Body of pancreas (tissue), 4 donors: ENCODE measurements at regions not wholly inside any gene's neighbourhood (a gene's known extent, or its start where the extent isn't known, plus 50 kb on each side); places are given as distances from the start of the nearest gene placed in this dataset.

Experiments used
- ATAC-seq: fragments of 150-250 bp; one replicate; pipeline ENCODE4 v1.9.1; 2016
- DNase-seq, 4 donors: peaks; one replicate each; pipeline ENCODE4 v3.0.0-alpha.2; 2019
- H3K27ac ChIP-seq, 4 donors: fragments of 200-600 bp; sonication (generic); 1 replicate in 3 of 4; 2 replicates in 1 of 4; pipeline versions ENCODE4 v1.5.1 to v1.6.1; 2016 to 2019; ENCODE audit warnings: mild to moderate bottlenecking in 1 of 4, mixed read lengths in 1 of 4, moderate library complexity in 1 of 4
- H3K27me3 ChIP-seq, 2 donors: fragments of 200-600 bp; sonication (generic); one replicate each; pipeline ENCODE4 v1.6.0; 2016; ENCODE audit warnings: mild to moderate bottlenecking in 1 of 2
- H3K36me3 ChIP-seq, 2 donors: fragments of 200-600 bp; sonication (generic); replicated peaks in 1 of 2; 2 replicates each; pipeline ENCODE4 v1.5.1; 2016; ENCODE audit warnings: low read depth in 2 of 2; ENCODE audit not compliant: insufficient read depth in 1 of 2
- H3K4me1 ChIP-seq: fragments of 200-600 bp; sonication (generic); one replicate; pipeline ENCODE4 v1.6.0; 2016
- H3K4me3 ChIP-seq, 2 donors: fragments of 200-600 bp; sonication (generic); 1 replicate in 1 of 2; 2 replicates in 1 of 2; pipeline ENCODE4 v1.5.1; 2016 to 2019
- H3K9me3 ChIP-seq, 3 donors: fragments of 200-600 bp; sonication (generic); 1 replicate in 2 of 3; 2 replicates in 1 of 3; pipeline ENCODE4 v1.5.1; 2016
- POLR2A ChIP-seq, 3 donors: fragments of 450-650 bp; IDR thresholded peaks; one replicate each; pipeline ENCODE4 v1.6.1; 2016; ENCODE audit warnings: antibody characterized with exemption in 3 of 3, mild to moderate bottlenecking in 2 of 3
- WGBS, 2 donors: methylation state at CpG; one replicate each; pipeline ENCODE4 v1.1.5; 2017; 5-methylcytosine and 5-hydroxymethylcytosine counted together
- intact Hi-C: fragments of 100-400 bp; cut with DNase I; formaldehyde crosslinking; loops from one replicate; pipeline ENCODE4 v1.15.1; 2023
- TF ChIP-seq, protein P1 (sequence below), 7 experiments: fragments of 450-650 bp in 4 of 7; fragments of 200-600 bp in 3 of 7; sonication (generic) in 3 of 7; IDR thresholded peaks; one replicate each; pipeline ENCODE4 v1.5.1; 2016 to 2019; ENCODE audit warnings: antibody characterized with exemption in 7 of 7

DNA sequence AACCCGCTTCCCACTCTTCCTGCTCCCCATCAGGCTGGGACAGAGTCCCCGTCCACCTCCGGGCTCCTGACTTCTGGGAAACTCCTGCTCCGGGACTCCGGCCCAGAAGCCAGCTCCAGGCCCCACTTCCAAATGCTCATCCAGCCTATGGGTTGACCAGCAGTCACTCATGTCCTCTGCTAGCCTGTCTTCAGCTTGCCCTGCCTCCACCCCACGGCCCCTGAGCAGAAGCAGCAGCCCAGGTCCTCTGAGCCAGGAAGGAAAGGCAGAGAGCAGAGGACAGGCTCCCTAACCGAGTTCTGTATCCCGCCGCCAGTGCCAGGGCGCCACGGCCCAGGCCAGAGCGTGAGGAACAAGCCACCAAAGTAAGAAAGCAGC lies 86.4 kb upstream of the ID2 start:
- H3K27me3 ChIP-seq: no peaks in the 10 kb centered on the region
- ATAC-seq: no peak
- no peaks in the 10 kb centered on the region for H3K9me3 ChIP-seq
- 84 to 90% methylated on average over 12 of the region's 12 CpGs for WGBS, 2 donors
- TF ChIP-seq, protein P1, sequence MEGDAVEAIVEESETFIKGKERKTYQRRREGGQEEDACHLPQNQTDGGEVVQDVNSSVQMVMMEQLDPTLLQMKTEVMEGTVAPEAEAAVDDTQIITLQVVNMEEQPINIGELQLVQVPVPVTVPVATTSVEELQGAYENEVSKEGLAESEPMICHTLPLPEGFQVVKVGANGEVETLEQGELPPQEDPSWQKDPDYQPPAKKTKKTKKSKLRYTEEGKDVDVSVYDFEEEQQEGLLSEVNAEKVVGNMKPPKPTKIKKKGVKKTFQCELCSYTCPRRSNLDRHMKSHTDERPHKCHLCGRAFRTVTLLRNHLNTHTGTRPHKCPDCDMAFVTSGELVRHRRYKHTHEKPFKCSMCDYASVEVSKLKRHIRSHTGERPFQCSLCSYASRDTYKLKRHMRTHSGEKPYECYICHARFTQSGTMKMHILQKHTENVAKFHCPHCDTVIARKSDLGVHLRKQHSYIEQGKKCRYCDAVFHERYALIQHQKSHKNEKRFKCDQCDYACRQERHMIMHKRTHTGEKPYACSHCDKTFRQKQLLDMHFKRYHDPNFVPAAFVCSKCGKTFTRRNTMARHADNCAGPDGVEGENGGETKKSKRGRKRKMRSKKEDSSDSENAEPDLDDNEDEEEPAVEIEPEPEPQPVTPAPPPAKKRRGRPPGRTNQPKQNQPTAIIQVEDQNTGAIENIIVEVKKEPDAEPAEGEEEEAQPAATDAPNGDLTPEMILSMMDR (IDR thresholded peaks at IDR 0.05): no peak
- no peak for TF ChIP-seq POLR2A (IDR thresholded peaks at IDR 0.05)
- H3K27ac ChIP-seq: no peak overlapping the region
- intact Hi-C loops: no loop called here
- H3K36me3 ChIP-seq: no peaks in the 10 kb centered on the region
- H3K4me3 ChIP-seq: no peak overlapping the region
- H3K4me1 ChIP-seq: no peaks in the 10 kb centered on the region
- DNase-seq: no peak

DNA sequence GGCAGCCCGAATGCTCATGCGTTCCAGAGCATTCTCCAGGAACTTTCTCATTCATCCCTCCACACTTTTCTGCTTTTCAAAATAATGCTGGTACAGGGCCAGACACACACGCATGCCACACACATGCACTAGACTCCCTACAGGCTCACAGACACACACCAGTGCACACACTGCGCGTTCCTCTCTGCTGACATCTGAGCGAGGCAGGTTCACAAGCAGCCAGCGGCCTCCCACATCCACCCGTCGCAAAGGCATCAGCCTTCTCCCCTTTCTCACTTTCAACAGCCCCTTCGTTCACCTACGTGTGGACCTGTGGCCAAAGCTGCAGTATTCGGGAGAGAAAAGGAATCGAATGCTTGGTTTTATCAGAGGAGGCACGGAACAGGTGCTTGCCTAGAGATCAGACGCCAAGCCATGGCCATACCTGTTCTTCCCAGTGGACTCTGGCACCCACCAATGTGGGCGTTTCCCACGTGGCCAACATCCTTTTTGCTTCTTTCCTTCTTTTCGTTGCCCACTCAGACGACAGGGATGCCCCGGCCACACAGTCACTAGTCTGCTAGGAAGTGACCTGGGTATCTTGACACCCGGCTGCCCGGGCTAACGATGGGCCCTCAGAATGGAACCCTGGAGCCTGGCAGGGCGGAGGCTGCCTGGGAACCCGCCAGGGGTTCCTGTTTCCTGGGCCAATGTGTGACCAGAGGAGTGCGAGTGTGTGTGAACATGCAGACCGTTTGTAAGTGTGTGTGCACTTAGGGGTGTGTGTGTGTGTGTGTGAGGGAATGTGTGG lies 85.8 kb upstream of the ID2 start:
- intact Hi-C loops: no loop called here
- H3K27ac ChIP-seq: no peak overlapping the region
- no peaks in the 10 kb centered on the region for H3K27me3 ChIP-seq
- no peak for DNase-seq
- no peak for ATAC-seq
- H3K36me3 ChIP-seq: no peaks in the 10 kb centered on the region
- no peak overlapping the region for H3K4me3 ChIP-seq
- no peak for TF ChIP-seq POLR2A (IDR thresholded peaks at IDR 0.05)
- TF ChIP-seq, protein P1 (IDR thresholded peaks at IDR 0.05): no peak
- 79 to 82% methylated on average over 27 of the region's 27 CpGs for WGBS, 2 donors
- H3K4me1 ChIP-seq: no peaks in the 10 kb centered on the region
- no peaks in the 10 kb centered on the region for H3K9me3 ChIP-seq

DNA sequence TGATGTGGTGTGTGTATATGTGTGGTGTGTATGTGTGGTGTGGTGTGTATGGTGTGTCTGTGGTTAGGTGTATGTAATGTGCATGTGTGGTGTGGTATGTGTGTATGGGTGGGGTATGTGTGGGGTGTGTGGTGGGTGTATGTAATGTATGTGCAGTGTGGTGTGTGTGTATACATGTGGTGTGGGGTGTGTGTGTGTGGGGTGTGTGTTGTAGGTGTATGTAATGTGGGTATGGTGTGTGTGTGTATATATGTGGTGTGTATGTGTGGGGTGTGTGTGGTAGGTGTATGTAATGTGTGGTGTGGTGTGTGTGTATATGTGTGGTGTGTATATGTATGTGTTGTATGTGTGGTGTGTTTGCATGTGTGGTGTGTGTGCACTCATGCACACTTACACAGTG lies 84.8 kb upstream of the ID2 start:
- ATAC-seq: no peak

DNA sequence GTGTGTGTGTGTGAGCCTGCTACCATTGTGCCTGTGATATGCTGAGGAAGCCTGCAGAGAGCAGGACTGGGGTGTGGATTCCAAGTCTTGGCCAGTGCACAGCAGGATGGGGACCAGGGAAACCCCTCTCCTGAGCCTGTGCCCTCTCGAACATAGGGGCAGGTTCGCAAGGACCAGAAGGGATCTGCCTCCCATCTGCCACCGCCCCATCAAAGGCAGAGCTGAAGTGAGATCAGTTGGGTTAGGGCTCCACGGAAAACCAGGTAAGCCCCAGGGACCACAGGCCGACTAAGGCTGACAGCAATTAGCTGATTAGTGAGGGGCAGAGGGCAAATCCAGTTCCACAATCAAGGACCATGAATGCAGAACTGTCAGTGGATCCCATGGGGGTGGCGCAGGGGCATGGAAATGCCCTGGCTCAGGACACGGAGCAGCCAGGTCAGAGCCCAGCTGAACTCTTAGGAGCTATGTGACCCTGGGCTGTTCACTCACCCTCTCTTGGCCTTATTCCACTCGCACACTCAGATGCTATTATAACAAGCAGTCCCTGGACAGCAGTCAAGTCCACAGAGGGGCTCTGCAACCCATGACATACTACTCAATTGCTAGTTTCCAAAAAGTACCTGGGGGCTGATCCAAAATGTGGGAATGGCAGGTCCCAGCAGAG lies 84.2 kb upstream of the ID2 start:
- TF ChIP-seq, protein P1 (IDR thresholded peaks at IDR 0.05): no peak
- TF ChIP-seq POLR2A (IDR thresholded peaks at IDR 0.05): no peak
- Histone ChIP-seq H3K27ac (no peak overlapping the region), H3K4me3 (no peak overlapping the region), H3K27me3 (no peaks in the 10 kb centered on the region), H3K9me3 (no peaks in the 10 kb centered on the region), H3K4me1 (no peaks in the 10 kb centered on the region), H3K36me3 (no peaks in the 10 kb centered on the region)
- ATAC-seq: no peak
- no peak for DNase-seq
- intact Hi-C loops: no loop called here
- WGBS, 2 donors: 92 to 93% methylated on average over 6 to 8 of the region's 8 CpGs

More for the DNA sequence above, 84.8 kb upstream of the ID2 start:
- no peak overlapping the region for H3K4me3 ChIP-seq
- DNase-seq: no peak
- no peaks in the 10 kb centered on the region for H3K27me3 ChIP-seq
- H3K9me3 ChIP-seq: no peaks in the 10 kb centered on the region
- no peak for TF ChIP-seq POLR2A (IDR thresholded peaks at IDR 0.05)
- TF ChIP-seq, protein P1 (IDR thresholded peaks at IDR 0.05): no peak
- no peak overlapping the region for H3K27ac ChIP-seq
- intact Hi-C loops: no loop called here
- H3K36me3 ChIP-seq: no peaks in the 10 kb centered on the region
- no peaks in the 10 kb centered on the region for H3K4me1 ChIP-seq
